GDM1 (cell line): ENCODE measurements at regions not wholly inside any gene's neighbourhood (a gene's known extent, or its start where the extent isn't known, plus 50 kb on each side); places are given as distances from the start of the nearest gene placed in this dataset.

Experiments
- DNase-seq: peaks from one replicate; lab custom pipeline; 2025; lab: John Stamatoyannopoulos, UW

DNA sequence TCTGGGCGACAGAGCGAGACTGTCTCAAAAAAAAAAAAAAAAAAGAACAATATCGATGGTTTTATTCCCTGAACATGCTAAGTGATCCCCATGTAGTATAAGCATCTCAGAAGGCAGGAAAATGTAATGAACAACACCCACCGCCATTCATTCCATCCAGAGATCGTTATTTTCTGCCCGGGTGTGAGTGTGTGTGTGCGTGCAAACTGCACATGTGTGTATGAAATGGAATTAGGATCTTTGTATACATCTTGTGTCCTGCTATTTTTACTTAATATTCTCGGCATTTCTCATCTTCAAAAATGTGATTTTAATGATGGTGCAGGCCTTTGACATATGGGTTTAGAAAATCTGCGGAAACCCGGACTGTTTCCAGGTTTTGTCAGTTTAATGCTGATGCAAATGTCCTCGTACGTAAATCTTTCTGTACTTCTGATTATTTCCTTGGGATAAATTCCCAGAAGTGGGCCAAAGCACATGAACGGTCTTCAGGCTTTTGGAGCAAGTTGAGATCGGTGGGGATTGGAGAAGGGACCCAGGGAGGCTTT lies 254.8 kb downstream of the SEC14L1 start:
- DNase-seq = no peak

- DNase-seq = no peak
Measured at GRCh38 chr17:77396610-77397009, 255.8 kb downstream of the SEC14L1 start.

- DNase-seq = no peak
Measured at GRCh38 chr17:77398274-77398673, 257.5 kb downstream of the SEC14L1 start.

GRCh38 chr17:77399319-77399957 lies 258.7 kb downstream of the SEC14L1 start:
- DNase-seq = no peak

DNA sequence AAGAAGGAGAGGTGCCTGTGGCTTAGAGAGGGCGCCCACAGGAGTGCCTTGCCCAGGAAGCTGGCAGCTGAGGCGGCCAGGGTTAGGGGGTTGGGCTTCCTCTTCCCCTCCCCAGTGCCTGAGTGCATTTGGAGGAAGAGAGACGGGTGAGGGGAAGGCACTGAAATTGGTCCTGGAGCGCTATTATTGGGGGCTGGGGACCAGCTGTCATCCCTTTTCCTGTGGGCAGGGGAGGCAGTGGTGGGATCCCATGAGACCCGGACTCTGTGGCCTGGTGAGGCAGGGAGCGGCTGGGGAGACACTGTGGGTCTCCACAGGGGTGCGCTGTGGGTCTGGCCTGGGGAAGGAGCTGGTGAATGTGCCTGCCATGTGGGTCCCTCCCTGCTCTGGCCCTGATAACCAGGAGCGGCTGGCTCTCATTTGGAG lies 259.7 kb downstream of the SEC14L1 start:
- DNase-seq = peak; percentile 55

- DNase-seq = no peak
Measured at GRCh38 chr17:77402159-77402731, 261.5 kb downstream of the SEC14L1 start.

GRCh38 chr17:77403854-77404253 lies 263.1 kb downstream of the SEC14L1 start:
- no peak for DNase-seq

GRCh38 chr17:77404812-77405581 lies 264.2 kb downstream of the SEC14L1 start:
- peak; percentile 44 for DNase-seq

DNA sequence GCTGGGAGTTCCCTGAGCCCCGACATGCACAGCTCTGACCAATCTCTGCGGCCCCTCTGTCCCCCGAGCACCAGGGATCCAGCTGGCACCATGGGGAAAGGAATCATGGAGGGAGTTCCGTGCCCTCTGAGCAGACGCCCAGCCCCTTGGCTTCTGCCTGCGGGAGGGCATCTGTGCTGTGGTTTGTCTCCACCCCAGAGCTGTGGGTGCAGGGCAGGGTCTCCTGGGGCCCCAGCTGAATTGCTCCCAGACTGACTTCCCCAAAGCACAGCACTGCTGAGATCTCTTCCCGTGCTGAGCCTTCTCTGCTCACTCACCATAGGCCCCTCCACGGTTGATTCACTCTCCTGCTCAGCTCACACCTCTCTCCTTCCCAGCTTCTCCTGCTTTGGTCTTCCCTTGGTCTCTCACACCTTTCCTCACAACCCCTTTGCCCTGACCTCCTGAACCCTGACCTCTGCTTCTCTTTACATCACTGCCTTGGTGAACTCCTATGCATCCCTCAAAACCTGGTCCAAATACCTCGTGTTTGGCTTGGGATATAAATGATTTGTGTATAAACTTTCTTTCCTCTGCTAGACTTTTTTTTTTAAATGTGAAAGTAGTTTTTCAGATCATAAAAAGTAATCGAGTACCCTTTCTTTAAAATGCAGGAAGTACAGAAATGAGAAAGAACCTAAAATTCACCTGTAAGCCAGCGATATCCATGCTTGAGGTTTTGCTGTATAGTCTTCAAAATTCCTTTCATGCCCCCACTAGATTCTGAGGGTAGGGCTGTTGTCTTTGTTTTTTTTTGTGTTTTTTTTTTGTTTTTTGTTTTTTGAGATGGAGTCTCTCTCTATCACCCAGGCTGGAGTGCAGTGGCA lies 265.3 kb downstream of the SEC14L1 start:
- peak; percentile 48 for DNase-seq

DNA sequence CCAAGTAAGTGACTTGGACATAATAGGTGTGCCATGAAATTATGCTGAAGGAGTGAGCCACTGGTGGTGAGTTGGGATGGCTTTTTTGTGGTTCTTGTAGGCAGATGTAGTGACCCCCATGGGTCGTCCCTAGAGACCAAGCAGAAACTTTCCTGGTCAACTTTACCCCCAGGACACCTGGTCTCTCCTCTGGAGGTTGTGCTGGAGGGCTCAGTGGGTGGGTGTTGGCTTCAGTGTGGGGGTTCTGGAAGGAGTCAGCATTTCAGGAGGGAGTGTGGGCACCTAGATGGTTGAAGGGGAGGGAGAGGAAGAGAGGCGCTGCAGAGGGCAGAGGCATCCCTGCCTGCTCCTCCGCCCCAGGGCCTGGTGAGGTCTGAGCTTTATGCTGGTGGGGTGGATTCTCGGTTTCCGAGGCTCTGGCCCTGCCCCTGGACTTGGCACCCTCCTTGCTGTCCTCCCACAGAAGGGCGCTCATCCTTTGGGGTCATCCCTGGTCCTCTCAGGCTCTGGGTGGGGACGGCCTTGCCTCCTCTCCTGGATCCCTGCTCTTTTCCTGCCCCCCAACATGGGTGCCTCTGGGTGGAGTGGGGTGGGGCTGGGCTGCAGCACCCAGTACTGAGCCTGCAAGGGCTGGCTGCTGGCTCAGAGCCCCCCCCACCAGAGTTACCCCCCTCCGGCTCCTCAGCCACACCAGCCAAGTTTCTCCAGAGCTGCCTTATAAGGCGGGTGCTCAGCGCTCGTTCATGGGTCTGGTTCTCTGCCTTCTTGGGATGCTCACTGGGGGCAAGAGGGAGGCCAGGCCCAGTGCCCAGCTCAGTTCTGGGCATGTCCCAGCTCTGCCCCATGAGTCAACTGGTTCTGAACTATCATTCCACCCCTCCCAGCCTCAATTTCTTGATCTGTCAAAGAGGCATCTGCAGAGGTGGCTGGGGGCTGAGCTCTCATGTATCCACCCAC lies 266.8 kb downstream of the SEC14L1 start:
- no peak for DNase-seq

- DNase-seq = no peak
Measured at GRCh38 chr17:77408284-77408683, 267.5 kb downstream of the SEC14L1 start.

DNA sequence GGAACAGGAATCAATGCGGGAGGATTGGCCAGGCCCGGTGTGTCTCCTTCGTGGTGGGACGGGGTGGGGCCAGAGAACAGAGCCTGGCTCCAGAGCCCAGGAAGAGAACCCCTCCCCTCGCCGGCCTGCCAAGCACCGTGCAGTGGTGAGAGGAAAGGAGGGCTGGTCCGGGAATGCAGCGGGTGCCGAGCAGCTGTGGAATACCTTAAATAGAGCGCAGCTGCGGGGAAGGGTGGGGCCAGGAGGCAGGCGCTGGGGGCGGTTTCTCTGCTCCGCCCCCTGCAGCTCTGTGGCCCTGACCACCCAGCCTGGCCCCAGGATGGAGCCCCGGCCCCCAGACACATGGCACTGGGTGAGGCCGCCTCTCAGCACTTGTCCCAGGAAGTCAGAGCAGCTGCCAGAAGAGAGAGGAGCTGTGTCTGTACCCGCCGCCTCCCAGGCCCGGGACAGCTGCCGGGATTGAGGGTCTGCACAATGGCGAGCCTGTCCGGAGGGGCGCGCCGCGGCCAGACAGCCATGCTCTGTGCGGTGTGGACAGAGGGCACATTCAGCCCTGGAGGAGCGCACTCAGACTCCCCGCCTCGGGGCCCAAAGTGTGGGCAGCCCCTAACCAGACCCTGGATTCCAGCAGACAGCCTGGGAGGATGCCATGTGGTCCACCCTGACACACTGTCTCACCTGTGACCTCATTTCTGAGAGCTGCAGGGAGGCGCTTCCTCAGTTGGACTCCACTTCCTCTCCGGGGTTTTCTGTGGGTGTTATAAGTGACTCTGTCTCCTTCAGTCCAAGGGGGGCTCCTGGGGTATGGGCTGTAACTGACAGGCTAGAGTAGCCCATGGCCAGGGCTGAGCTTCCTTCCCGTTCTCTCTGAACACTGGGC lies 268.8 kb downstream of the SEC14L1 start:
- no peak for DNase-seq

DNA sequence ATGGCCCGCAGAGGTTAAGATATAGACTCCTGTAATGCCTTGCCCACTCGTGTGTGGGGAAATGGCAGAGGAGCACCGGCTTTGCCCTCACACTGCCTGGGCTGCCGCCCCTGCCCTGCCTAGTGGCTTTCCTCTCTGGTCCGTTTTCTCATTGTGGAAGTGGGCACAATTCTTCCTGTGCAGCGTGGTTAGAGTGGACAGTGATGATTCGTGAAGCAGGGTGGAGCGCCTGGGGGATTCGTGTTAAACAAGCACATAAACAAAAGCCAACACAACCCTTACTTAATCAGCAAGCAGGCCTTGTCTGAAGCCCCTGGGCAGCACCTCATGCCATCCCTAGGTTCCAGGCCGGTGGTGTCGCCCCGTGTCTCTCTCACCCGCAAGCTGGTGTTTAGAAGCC lies 269.7 kb downstream of the SEC14L1 start:
- no peak for DNase-seq

DNA sequence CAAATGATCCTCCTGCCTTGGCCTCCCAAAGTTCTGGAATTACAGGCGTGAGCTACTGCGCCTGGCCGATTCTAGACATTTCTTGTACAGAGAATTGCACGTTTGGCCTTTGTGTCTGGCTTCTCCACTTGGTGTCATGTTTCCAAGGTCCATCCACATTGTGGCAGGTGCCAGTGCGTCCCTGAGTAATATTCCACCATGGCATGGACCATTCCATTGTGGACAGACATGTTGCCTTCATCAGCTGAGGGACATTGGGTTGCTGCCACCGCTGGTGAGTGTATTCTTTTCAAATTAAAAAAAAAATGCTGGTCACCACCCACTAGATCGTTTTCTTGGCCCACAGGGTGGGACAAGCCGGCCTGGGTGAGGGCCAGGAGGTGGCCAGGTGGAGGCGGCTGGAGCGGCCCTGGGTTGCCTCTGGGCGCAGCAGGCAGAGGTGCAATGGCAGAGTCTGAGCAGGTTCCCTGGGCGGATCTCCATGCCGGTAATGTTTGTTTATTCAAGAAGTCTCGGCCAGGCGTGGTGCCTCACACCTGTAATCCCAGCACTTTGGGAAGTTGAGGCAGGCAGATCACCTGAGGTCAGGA lies 274.1 kb downstream of the SEC14L1 start:
- no peak for DNase-seq

DNA sequence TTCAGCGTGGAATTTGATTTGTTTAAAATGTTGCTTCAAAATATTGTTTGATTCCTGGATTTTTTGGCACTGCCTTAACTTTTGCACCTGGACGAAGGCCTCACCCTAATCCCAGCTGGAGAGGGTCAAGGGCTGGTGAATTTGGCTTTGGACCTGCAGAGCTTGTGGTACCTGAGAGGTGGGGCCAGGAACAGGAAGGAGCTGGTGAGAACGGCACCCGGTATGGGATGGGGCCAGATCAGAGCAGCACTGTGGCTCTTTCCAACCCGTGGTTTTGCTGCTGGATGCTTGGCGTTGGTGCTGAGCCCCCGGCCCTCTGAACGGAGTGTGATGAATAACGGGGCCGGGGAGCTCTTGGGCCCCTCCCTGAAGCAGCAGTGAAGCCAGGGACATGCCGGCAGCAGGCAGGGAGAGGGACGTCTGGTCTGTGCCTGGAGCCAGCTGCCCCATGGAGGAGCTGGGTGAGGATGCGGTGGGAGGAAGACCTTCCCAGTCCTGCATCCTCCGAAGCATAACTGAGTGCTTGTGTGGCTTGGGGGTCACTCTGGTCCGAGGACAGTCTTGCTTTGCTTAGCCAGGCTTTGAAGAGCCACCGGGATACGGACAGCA lies 275.4 kb downstream of the SEC14L1 start:
- no peak for DNase-seq

GRCh38 chr17:77417575-77417974 lies 276.8 kb downstream of the SEC14L1 start:
- DNase-seq = no peak

DNA sequence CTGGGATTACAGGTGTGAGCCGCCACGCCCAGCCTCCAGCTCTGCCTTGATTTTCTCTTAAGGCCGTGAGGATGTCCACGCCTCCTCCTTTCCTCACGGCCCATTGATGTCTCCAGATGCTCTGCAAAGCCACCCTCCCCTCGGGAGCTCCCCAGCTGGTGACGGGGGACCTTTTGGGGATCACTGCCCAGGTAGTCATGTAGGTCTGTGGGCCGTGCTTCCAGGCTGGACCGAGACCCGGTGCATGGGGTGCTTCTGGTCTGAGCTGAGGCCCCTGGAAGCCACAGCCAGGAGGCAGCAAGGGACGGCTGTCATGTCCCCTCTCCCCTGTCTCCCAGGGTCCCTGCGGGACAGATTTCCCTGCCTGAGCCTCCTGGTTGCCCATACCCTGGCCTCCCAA lies 277.8 kb downstream of the SEC14L1 start:
- no peak for DNase-seq

- no peak for DNase-seq
Measured at GRCh38 chr17:77419095-77419494, 278.3 kb downstream of the SEC14L1 start.

DNA sequence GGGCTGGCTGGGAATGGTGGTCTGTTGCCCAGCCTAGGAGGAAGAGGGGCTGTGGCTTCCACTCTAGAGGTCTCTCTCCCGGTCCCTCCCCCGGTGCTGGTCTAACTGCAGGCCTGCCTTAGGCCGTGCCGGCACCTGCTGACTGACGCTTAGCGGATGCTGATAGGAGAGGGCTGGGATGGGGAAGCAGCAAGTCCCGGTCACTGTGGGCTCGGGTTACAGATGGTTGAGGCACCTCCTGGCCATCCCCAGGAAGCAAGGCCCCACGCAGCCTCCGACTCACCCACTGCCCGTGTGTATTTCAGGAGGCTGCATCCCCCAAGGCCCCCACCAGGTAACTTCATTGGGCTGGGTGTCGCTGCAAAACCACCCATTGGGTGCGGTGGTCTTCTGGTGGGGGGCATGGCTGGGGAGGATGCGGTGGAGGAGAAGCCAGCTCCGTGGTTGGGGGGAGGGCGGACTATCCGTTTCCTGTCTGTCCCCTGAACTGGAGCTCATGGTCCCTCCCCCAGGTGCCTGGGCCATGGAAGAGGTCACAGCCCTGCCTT lies 278.9 kb downstream of the SEC14L1 start:
- no peak for DNase-seq
